Immature natural killer cell (primary cell): ENCODE measurements at regions not wholly inside any gene's neighbourhood (a gene's known extent, or its start where the extent isn't known, plus 50 kb on each side); places are given as distances from the start of the nearest gene placed in this dataset.

ENCODE experiments used
- DNase-seq, 3 donors: peaks; one replicate each; pipeline ENCODE4 v3.0.0; 2022; ENCODE audit warnings: mixed read lengths in 1 of 3
- H3K27ac Mint-ChIP-seq, 6 donors: one replicate each; pipeline ENCODE4 v1.8.0; 2020; ENCODE audit warnings: mixed read lengths in 6 of 6, mild to moderate bottlenecking in 5 of 6, inconsistent platforms in 4 of 6, moderate library complexity in 3 of 6
- H3K27me3 Mint-ChIP-seq, 3 donors: one replicate each; pipeline ENCODE4 v1.8.0; 2020 to 2021; ENCODE audit warnings: low read depth in 3 of 3, mild to moderate bottlenecking in 3 of 3, mixed read lengths in 3 of 3, moderate library complexity in 3 of 3, inconsistent platforms in 1 of 3
- H3K36me3 Mint-ChIP-seq, 3 donors: one replicate each; pipeline ENCODE4 v1.8.0; 2020; ENCODE audit warnings: mixed read lengths in 3 of 3, inconsistent platforms in 2 of 3, mild to moderate bottlenecking in 2 of 3
- H3K4me1 Mint-ChIP-seq, 2 donors: one replicate each; pipeline ENCODE4 v1.8.0; 2020; ENCODE audit warnings: inconsistent platforms in 2 of 2, mild to moderate bottlenecking in 2 of 2, mixed read lengths in 2 of 2, moderate library complexity in 1 of 2
- H3K4me3 Mint-ChIP-seq, 5 donors: one replicate each; pipeline ENCODE4 v1.8.0; 2020; ENCODE audit warnings: mild to moderate bottlenecking in 5 of 5, mixed read lengths in 5 of 5, inconsistent platforms in 3 of 5, moderate library complexity in 3 of 5
- H3K9me3 Mint-ChIP-seq, 6 donors: one replicate each; pipeline ENCODE4 v1.8.0; 2020; ENCODE audit warnings: mild to moderate bottlenecking in 6 of 6, mixed read lengths in 6 of 6, inconsistent platforms in 4 of 6, moderate library complexity in 3 of 6

DNA sequence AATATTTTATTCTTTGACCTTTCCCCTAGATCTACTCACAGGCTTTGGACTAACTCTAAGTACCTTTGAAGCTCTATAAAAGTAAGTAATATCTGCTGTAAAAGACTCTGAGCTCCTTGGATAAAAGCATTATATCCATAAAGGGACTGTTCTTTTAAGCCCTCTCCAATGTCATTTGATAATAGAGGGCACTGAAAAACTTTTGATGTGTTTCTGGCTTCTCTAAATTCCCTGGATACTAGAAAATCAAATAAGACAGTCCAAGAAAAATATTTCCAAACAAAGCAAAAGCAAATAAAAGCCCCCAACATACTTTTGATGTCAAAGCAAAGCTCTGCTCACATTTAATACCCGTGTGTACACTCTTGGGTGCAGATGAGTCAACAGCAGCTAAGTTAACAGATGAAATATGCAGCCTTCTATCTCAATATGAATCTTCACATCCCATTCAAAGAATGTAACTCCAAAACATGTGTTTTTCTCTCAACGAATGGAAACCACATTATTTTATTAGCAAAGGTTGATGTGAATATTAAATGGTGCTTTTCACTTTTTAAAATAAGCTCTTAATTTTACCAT is 230.3 kb downstream of the CENPF start:
- no peak overlapping the region for H3K4me3 Mint-ChIP-seq
- H3K27ac Mint-ChIP-seq, result no peak overlapping the region
- peaks cover 0 to 19% (median 3%) of the 10 kb centered on the region in 6 donors for H3K9me3 Mint-ChIP-seq
- H3K36me3 Mint-ChIP-seq, result no peaks in the 10 kb centered on the region
- H3K4me1 Mint-ChIP-seq, result no peaks in the 10 kb centered on the region
- peaks cover 0 to 1% (median 0%) of the 10 kb centered on the region in 3 donors for H3K27me3 Mint-ChIP-seq
- no peak for DNase-seq

- Mint-ChIP-seq H3K36me3 (no peaks in the 10 kb centered on the region), H3K9me3 (peaks cover 0 to 6% (median under 1%) of the 10 kb centered on the region in 6 donors), H3K4me1 (no peaks in the 10 kb centered on the region), H3K4me3 (no peak overlapping the region), H3K27ac (no peak overlapping the region), H3K27me3 (peaks cover 0 to 2% (median 0%) of the 10 kb centered on the region in 3 donors)
- DNase-seq, result no peak
Measured at GRCh38 chr1:214837376-214837775, 234.4 kb downstream of the CENPF start.

DNA sequence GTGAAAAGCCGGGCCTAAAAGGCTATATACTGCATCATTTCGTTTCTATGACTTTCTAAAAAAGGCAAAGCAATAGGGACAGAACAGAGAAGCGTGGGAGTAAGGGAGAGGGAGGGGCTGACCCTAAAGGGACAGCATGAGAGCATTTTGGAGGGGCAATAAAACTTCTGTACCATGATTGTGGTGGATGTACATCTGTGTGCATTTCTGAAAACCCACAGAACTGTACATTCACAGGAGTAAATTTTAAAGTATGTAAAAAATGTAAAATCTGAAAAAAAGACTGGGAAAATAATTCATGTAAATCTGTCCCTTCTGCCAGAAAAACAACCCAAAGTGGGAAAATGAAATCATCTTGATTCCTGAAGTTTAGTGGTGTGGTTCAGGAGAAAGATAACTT is 235.4 kb downstream of the CENPF start:
- Mint-ChIP-seq H3K4me3 (no peak overlapping the region), H3K36me3 (no peaks in the 10 kb centered on the region), H3K4me1 (no peaks in the 10 kb centered on the region), H3K27me3 (peaks cover 0 to 3% (median 0%) of the 10 kb centered on the region in 3 donors), H3K9me3 (peaks cover 0 to 5% (median 2%) of the 10 kb centered on the region in 6 donors), H3K27ac (no peak overlapping the region)
- DNase-seq, result no peak

GRCh38 chr1:214840356-214840755 is 237.4 kb downstream of the CENPF start:
- no peaks in the 10 kb centered on the region for H3K36me3 Mint-ChIP-seq
- H3K4me3 Mint-ChIP-seq, result no peak overlapping the region
- H3K9me3 Mint-ChIP-seq, result peaks cover 0 to 8% (median 5%) of the 10 kb centered on the region in 6 donors
- no peaks in the 10 kb centered on the region for H3K4me1 Mint-ChIP-seq
- no peak for DNase-seq
- no peak overlapping the region for H3K27ac Mint-ChIP-seq
- H3K27me3 Mint-ChIP-seq, result peaks cover 0 to 3% (median 0%) of the 10 kb centered on the region in 3 donors

- Mint-ChIP-seq H3K4me1 (no peaks in the 10 kb centered on the region), H3K36me3 (peaks cover 0 to 4% (median 0%) of the 10 kb centered on the region in 3 donors), H3K4me3 (no peak overlapping the region), H3K27ac (no peak overlapping the region), H3K27me3 (peaks cover 0 to 2% (median 0%) of the 10 kb centered on the region in 3 donors), H3K9me3 (peaks cover 0 to 19% (median 7%) of the 10 kb centered on the region in 6 donors)
- DNase-seq, result no peak
Measured at GRCh38 chr1:214842856-214843255, 239.7 kb upstream of the KCNK2 start.

DNA sequence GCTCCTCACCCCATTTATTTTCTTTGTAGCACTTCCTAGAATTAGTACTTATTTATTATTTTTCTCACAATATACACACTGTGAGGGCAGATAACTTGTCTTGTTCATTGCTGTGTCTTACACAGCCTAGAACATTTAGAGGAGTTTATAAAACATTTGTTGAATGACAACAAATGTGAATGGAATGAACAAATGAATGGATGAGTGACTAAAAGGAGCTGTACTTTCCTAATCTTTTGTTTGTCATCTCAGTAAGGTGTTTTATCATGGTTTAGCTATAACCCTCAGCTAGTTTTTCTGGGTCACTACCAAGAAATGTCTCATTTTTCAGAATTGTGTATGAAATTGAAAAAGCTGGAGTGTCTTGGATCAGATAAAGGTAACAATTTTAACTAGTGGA is 239.3 kb upstream of the KCNK2 start:
- Mint-ChIP-seq H3K27ac (no peak overlapping the region), H3K27me3 (peaks cover 0 to 2% (median 0%) of the 10 kb centered on the region in 3 donors), H3K36me3 (peaks cover 0 to 4% (median 0%) of the 10 kb centered on the region in 3 donors), H3K4me1 (no peaks in the 10 kb centered on the region), H3K4me3 (no peak overlapping the region), H3K9me3 (peaks cover 0 to 19% (median 7%) of the 10 kb centered on the region in 6 donors)
- no peak for DNase-seq

- no peaks in the 10 kb centered on the region for H3K4me1 Mint-ChIP-seq
- peaks cover 0 to 2% (median 0%) of the 10 kb centered on the region in 3 donors for H3K27me3 Mint-ChIP-seq
- no peak for DNase-seq
- no peak overlapping the region for H3K27ac Mint-ChIP-seq
- peaks cover 0 to 4% (median 0%) of the 10 kb centered on the region in 3 donors for H3K36me3 Mint-ChIP-seq
- H3K4me3 Mint-ChIP-seq, result no peak overlapping the region
- H3K9me3 Mint-ChIP-seq, result peaks cover 0 to 19% (median 7%) of the 10 kb centered on the region in 6 donors
Measured at GRCh38 chr1:214844319-214844718, 238.2 kb upstream of the KCNK2 start.

DNA sequence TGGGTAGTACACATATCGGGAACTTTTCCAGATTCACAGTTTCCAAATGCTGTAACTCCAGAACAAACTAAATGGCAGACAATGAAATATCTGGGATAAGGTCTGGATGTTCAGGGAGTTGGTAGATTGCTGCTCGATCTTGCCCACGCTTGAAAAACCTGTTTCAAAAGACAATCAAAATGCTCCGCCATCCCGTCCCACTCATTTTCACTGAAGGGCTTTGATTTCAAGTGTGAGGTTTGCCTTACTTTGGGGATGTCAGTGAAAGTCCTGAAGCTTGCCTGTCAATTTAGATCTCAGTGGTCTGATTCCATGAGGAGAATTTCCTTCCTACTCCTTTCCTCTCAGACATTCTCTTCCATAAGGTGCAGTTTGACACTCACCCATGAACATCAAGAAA is 236.3 kb upstream of the KCNK2 start:
- Mint-ChIP-seq H3K27me3 (peaks cover 0 to 2% (median 0%) of the 10 kb centered on the region in 3 donors), H3K36me3 (peaks cover 0 to 4% (median 0%) of the 10 kb centered on the region in 3 donors), H3K27ac (no peak overlapping the region), H3K9me3 (peaks cover 4 to 30% (median 10%) of the 10 kb centered on the region in 6 donors), H3K4me3 (no peak overlapping the region), H3K4me1 (no peaks in the 10 kb centered on the region)
- DNase-seq, result no peak

DNA sequence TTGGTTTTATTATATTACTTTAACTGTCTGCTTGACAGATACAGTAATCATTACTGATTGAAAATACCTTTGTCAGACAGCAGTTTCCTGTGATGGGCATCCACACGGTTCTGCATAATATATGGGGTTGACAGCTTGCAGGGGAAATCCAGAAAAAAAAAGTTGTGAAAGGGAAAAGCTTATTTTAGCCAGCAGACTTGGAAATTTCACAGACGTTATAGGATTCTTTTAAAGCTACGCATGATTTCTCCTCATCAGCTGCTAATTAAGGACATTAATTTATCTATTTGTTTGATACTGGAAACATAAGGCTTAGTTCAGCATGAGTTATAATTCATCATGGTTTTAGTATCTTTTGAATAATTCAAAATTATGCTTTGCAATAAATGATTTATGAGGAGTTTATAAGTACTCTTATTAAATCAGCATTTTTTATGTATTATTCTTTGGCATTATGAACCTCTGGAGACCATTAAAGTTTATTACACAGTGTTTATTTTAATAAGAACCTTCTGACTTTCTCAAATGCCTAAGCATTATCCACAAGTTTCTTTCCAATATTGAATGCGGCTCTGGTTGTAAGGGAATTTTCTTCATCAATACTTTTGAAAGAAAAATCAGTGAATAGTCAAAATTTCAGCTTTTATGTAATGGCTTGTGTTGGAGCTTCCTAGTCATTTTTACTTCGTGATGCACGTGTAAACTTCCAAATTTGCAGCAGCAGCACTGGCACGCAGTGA is 235.3 kb upstream of the KCNK2 start:
- Mint-ChIP-seq H3K36me3 (peaks cover 0 to 4% (median 0%) of the 10 kb centered on the region in 3 donors), H3K4me1 (no peaks in the 10 kb centered on the region), H3K4me3 (no peak overlapping the region), H3K27ac (no peak overlapping the region), H3K27me3 (peaks cover 0 to 2% (median 0%) of the 10 kb centered on the region in 3 donors), H3K9me3 (peaks cover 7 to 30% (median 10%) of the 10 kb centered on the region in 6 donors)
- DNase-seq, result no peak

DNA sequence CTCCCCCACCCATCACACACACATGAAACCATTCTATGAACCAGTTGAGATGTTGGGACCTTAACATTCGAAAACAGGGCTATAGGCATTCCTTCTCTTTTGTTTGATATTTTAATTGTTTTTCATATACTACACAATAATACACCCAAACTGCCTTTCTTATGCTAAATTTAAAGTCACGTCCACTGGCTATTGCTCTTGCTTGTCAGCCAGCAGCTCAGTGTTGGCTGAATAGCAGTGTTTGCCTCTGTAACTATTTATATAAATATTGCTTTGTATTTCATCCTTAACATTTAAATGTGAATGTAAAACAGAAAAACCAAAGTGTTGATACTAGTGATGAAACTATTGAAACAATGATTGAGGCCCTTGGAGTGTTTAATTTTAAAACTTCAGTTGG is 234.4 kb upstream of the KCNK2 start:
- Mint-ChIP-seq H3K36me3 (peaks cover 0 to 4% (median 0%) of the 10 kb centered on the region in 3 donors), H3K4me1 (no peaks in the 10 kb centered on the region), H3K4me3 (no peak overlapping the region), H3K27ac (no peak overlapping the region), H3K27me3 (no peaks in the 10 kb centered on the region), H3K9me3 (peaks cover 5 to 30% (median 12%) of the 10 kb centered on the region in 6 donors)
- no peak for DNase-seq

GRCh38 chr1:214850432-214851050 is 232.0 kb upstream of the KCNK2 start:
- no peak overlapping the region for H3K4me3 Mint-ChIP-seq
- H3K9me3 Mint-ChIP-seq, result peaks cover 8 to 22% (median 16%) of the 10 kb centered on the region in 6 donors
- H3K27me3 Mint-ChIP-seq, result peaks cover 0 to 1% (median 0%) of the 10 kb centered on the region in 3 donors

DNA sequence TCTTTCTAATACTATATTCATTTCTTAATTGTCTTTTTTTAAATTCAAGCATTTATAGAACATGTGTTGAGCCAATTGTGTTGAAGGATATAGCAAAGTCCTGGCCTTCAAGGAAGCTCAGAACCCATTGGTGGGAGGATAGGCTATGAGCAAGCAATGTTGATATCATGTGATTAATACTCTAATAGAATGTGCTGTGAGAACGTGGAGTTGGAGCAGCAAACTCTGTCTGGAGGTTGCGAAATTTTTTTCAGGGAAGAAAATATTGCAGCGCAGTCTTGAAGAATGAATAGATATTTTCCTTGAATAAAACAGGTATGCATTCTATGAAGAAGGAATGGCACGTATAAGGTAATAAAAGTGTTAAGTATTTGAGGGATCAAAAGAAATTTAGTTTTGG is 229.2 kb upstream of the KCNK2 start:
- H3K9me3 Mint-ChIP-seq, result peaks cover 8 to 18% (median 14%) of the 10 kb centered on the region in 6 donors
- no peak overlapping the region for H3K4me3 Mint-ChIP-seq
- H3K27ac Mint-ChIP-seq, result no peak overlapping the region
- no peak for DNase-seq
- no peaks in the 10 kb centered on the region for H3K4me1 Mint-ChIP-seq
- H3K36me3 Mint-ChIP-seq, result no peaks in the 10 kb centered on the region
- H3K27me3 Mint-ChIP-seq, result peaks cover 0 to 3% (median 1%) of the 10 kb centered on the region in 3 donors

More at GRCh38 chr1:214850432-214851050, 232.0 kb upstream of the KCNK2 start:
- H3K4me1 Mint-ChIP-seq, result no peaks in the 10 kb centered on the region
- no peak overlapping the region for H3K27ac Mint-ChIP-seq
- H3K36me3 Mint-ChIP-seq, result peaks cover 0 to 4% (median 0%) of the 10 kb centered on the region in 3 donors
- DNase-seq, result no peak

DNA sequence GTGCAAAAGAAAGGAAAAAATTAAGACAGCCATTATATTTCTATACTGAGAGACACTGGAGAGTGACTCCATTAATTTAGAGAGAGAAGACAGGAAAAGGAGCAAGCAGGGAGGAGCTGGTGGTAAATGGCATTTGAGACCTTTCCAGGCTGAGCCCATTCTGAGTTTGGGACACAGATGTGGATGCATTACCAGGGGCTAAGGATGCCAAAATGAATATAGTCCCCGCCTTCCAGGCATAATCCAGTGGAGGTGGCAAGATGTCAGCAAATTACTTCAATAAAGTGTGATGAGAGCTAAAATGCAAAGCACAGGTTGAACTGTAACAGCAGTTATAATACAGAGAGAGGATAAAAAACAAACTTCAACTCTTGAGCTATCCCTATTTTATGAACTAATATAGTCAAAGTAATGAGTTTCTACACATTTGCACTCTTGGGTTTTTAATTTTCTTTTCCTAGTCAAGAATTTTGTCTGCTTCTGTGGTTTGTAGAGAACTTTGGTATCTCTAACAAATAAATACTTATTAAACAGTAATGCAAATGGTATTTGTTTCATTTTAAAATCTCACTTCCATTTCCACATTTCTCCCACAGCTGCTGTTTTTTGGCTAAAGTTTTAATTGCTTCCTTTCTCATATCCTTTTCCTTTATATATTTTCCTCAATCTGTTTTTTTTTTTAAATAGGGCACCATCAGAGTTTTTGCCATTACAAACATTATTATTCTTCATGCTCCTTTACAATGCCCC is 228.2 kb upstream of the KCNK2 start:
- peaks cover 0 to 3% (median 1%) of the 10 kb centered on the region in 3 donors for H3K27me3 Mint-ChIP-seq
- peaks cover 8 to 18% (median 14%) of the 10 kb centered on the region in 6 donors for H3K9me3 Mint-ChIP-seq
- H3K4me1 Mint-ChIP-seq, result no peaks in the 10 kb centered on the region
- H3K36me3 Mint-ChIP-seq, result no peaks in the 10 kb centered on the region
- no peak overlapping the region for H3K4me3 Mint-ChIP-seq
- H3K27ac Mint-ChIP-seq, result no peak overlapping the region
- no peak for DNase-seq
